Tibial artery (tissue), 4 donors: ENCODE measurements at regions not wholly inside any gene's neighbourhood (a gene's known extent, or its start where the extent isn't known, plus 50 kb on each side); places are given as distances from the start of the nearest gene placed in this dataset.
A peak's percentile ranks its signal among the peaks of the same experiment; 100 is the strongest.

ENCODE experiments used
- DNase-seq, 2 donors: peaks; one replicate each; pipeline ENCODE4 v3.0.0-alpha.2; 2019
- H3K27ac ChIP-seq, 2 donors: fragments of 200-600 bp; sonication (generic) in 1 of 2; 1 replicate in 1 of 2; 2 replicates in 1 of 2; pipeline ENCODE4 v1.5.1; 2018 to 2019; ENCODE audit warnings: mild to moderate bottlenecking in 1 of 2
- H3K27me3 ChIP-seq, 2 donors: fragments of 200-600 bp; sonication (generic) in 1 of 2; one replicate each; pipeline versions ENCODE4 v1.5.1 to v1.6.0; 2016 to 2019
- H3K36me3 ChIP-seq, 3 donors: fragments of 200-600 bp; sonication (generic) in 2 of 3; one replicate each; pipeline ENCODE4 v1.5.1; 2016 to 2019; ENCODE audit warnings: mild to moderate bottlenecking in 2 of 3
- H3K4me1 ChIP-seq, 4 donors: fragments of 200-600 bp; sonication (generic) in 2 of 4; 1 replicate in 3 of 4; 2 replicates in 1 of 4; pipeline ENCODE4 v1.5.1; 2016 to 2019
- H3K4me3 ChIP-seq, 2 donors: fragments of 200-600 bp; sonication (generic) in 1 of 2; 1 replicate in 1 of 2; 2 replicates in 1 of 2; pipeline ENCODE4 v1.5.1; 2018 to 2019; ENCODE audit warnings: mild to moderate bottlenecking in 2 of 2
- H3K9me3 ChIP-seq, 3 donors: fragments of 200-600 bp; sonication (generic) in 1 of 3; one replicate each; pipeline ENCODE4 v1.5.1; 2016 to 2019
- intact Hi-C: fragments of 100-400 bp; cut with DNase I; formaldehyde crosslinking; loops from one replicate; pipeline ENCODE4 v1.15.0; 2023; ENCODE audit warnings: low total_unique reads
- TF ChIP-seq, protein P1 (sequence below), 2 experiments: fragments of 200-600 bp in 1 of 2; fragments of 450-650 bp in 1 of 2; IDR thresholded peaks; one replicate each; pipeline ENCODE4 v1.5.1; 2017 to 2019; ENCODE audit warnings: antibody characterized with exemption in 2 of 2, mild to moderate bottlenecking in 1 of 2, moderate library complexity in 1 of 2

GRCh38 chrX:45765281-45765680, 564.6 kb upstream of the DIPK2B start:
- TF ChIP-seq, protein P1, sequence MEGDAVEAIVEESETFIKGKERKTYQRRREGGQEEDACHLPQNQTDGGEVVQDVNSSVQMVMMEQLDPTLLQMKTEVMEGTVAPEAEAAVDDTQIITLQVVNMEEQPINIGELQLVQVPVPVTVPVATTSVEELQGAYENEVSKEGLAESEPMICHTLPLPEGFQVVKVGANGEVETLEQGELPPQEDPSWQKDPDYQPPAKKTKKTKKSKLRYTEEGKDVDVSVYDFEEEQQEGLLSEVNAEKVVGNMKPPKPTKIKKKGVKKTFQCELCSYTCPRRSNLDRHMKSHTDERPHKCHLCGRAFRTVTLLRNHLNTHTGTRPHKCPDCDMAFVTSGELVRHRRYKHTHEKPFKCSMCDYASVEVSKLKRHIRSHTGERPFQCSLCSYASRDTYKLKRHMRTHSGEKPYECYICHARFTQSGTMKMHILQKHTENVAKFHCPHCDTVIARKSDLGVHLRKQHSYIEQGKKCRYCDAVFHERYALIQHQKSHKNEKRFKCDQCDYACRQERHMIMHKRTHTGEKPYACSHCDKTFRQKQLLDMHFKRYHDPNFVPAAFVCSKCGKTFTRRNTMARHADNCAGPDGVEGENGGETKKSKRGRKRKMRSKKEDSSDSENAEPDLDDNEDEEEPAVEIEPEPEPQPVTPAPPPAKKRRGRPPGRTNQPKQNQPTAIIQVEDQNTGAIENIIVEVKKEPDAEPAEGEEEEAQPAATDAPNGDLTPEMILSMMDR (IDR thresholded peaks at IDR 0.05), result no peak
- intact Hi-C loops, result no loop called here
- Histone ChIP-seq H3K4me1 (peaks cover 0 to 12% (median 0%) of the 10 kb centered on the region in 4 donors), H3K27me3 (no peaks in the 10 kb centered on the region), H3K4me3 (no peak overlapping the region), H3K27ac (no peak overlapping the region), H3K36me3 (no peaks in the 10 kb centered on the region), H3K9me3 (no peaks in the 10 kb centered on the region)
- DNase-seq, result no peak

GRCh38 chrX:45762699-45763647, 562.3 kb upstream of the DIPK2B start:
- Histone ChIP-seq H3K9me3 (no peaks in the 10 kb centered on the region), H3K36me3 (no peaks in the 10 kb centered on the region), H3K27me3 (no peaks in the 10 kb centered on the region), H3K4me1 (peaks cover 0 to 12% (median 0%) of the 10 kb centered on the region in 4 donors), H3K4me3 (no peak overlapping the region), H3K27ac (no peak overlapping the region)
- intact Hi-C loops, result no loop called here
- TF ChIP-seq, protein P1 (IDR thresholded peaks at IDR 0.05), result no peak
- DNase-seq, result no peak

DNA sequence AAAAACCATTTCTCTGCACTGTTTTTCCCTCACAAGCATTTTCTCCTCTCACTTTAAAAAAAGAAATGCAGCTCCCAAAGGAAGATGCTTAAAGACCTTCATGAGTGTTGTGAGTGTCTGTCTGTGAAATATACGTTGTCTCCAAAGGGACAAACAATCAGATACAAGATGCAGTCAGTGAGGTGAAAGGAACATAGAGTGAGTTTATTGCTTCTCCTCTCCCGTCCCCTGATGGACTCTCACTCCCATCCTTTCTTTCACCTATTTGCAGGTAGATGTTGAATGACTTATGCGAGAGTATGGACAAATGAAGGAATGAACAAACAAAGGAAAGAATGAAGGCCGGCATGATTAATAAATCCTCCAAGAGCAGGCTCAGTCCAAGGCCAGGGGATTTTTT, 561.2 kb upstream of the DIPK2B start:
- Histone ChIP-seq H3K36me3 (no peaks in the 10 kb centered on the region), H3K27ac (no peak overlapping the region), H3K9me3 (no peaks in the 10 kb centered on the region), H3K4me3 (no peak overlapping the region), H3K4me1 (peaks cover 0 to 12% (median 0%) of the 10 kb centered on the region in 4 donors), H3K27me3 (no peaks in the 10 kb centered on the region)
- TF ChIP-seq, protein P1 (IDR thresholded peaks at IDR 0.05), result no peak
- intact Hi-C loops, result no loop called here
- DNase-seq, result no peak

- Histone ChIP-seq H3K27ac (no peak overlapping the region), H3K9me3 (no peaks in the 10 kb centered on the region), H3K4me1 (peaks cover 0 to 7% (median 0%) of the 10 kb centered on the region in 4 donors), H3K27me3 (no peaks in the 10 kb centered on the region), H3K36me3 (no peaks in the 10 kb centered on the region), H3K4me3 (no peak overlapping the region)
- no peak for DNase-seq
- intact Hi-C loops, result no loop called here
- TF ChIP-seq, protein P1 (IDR thresholded peaks at IDR 0.05), result no peak
Measured at GRCh38 chrX:45760187-45760742, 559.6 kb upstream of the DIPK2B start.

DNA sequence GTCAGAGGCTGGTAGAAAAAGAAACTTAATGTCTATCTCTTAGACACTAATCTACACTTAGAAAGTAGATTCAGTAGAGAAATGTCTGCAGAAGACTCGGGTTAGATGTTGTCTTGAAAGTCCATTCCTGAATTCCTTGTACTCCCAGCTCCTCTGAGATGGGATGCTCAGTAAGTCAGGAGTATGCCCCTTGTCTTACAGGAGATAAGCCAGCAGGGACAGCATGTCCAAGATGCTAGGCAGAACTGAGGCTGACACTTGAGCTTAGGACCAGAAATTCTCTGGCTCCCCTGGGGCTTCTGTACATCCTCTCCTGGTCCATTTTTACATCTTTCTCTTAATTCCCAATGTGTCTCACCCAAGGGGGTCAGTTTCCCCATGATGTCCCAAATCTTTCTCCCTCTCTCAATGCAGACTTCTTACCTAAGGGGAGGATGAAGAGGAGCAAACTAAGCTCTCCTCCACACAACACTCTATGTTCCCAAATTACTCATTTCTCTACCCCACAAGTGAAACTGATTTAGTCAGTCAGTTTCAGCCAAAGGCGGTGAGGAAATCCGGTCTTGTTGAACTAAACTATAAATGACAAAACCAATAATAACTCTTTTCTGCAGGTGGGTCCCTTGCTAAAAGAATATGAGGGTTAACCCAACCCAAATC, 558.2 kb upstream of the DIPK2B start:
- Histone ChIP-seq H3K9me3 (no peaks in the 10 kb centered on the region), H3K27me3 (no peaks in the 10 kb centered on the region), H3K4me1 (no peaks in the 10 kb centered on the region), H3K4me3 (no peak overlapping the region), H3K27ac (peak overlapping the region; percentile 41 to 47), H3K36me3 (no peaks in the 10 kb centered on the region)
- TF ChIP-seq, protein P1 (IDR thresholded peaks at IDR 0.05), result no peak
- DNase-seq, result no peak
- intact Hi-C loops, result no loop called here
